K562 (cell line): ENCODE measurements at regions not wholly inside any gene's neighbourhood (a gene's known extent, or its start where the extent isn't known, plus 50 kb on each side); places are given as distances from the start of the nearest gene placed in this dataset.

Experiments
- ATAC-seq: fragments of 200-7000 bp; cut with Tn5 transposase; 3 replicates; pipeline ENCODE4 v1.9.1; 2020; ENCODE audit warnings: moderate library complexity
- BruUV-seq: library from RNA; stranded (reverse); fragments of 400-500 nt; replicated peaks from 2 replicates; lab custom pipeline; 2021; lab: Mats Ljungman, UMichigan
- CTCF ChIA-PET: fragments of 300-600 bp; formaldehyde crosslinking; extraction: SDS; loops from one replicate; lab custom pipeline; 2021; ENCODE audit warnings: low intra/inter-chr PET ratio; lab: Yijun Ruan, JAX
- POLR2A ChIA-PET: fragments of 300-600, 350-650 bp; sonication (Branson Sonifier 250); formaldehyde crosslinking; extraction: SDS; loops from one replicate; lab custom pipeline; 2021; ENCODE audit warnings: antibody characterized with exemption, inconsistent platforms; lab: Yijun Ruan, JAX
- DNase-seq, 4 experiments: peaks; one replicate each; pipeline versions ENCODE4 v3.0.0 to v3.0.0-alpha.2; 2011 to 2018; ENCODE audit warnings: low spot score in 3 of 4, mixed read lengths in 3 of 4; ENCODE audit errors: extremely low read depth in 1 of 4
- FAIRE-seq: peaks from 2 replicates; lab custom pipeline; 2011; peaks lifted over from hg19 to GRCh38; lab: Jason Lieb, UNC
- H2AFZ ChIP-seq: 2 replicates; pipeline ENCODE4 v1.6.0; 2011; ENCODE audit warnings: low read depth, low read length, control low read depth, inconsistent platforms
- H3K27ac ChIP-seq: fragments of 200-600 bp; 3 replicates; pipeline ENCODE4 v1.8.0; 2011; ENCODE audit warnings: low read depth, mild to moderate bottlenecking, control low read depth, inconsistent platforms, low read length, moderate library complexity, mixed read lengths; ENCODE audit errors: extremely low read depth
- H3K27me3 ChIP-seq, 2 experiments: fragments of 300-600 bp in 1 of 2; 2 replicates in 1 of 2; 3 replicates in 1 of 2; pipeline versions ENCODE4 v1.6.0 to v1.8.0; 2011; ENCODE audit warnings: inconsistent platforms in 2 of 2, low read length in 2 of 2, mild to moderate bottlenecking in 1 of 2, mixed read lengths in 1 of 2, moderate library complexity in 1 of 2; ENCODE audit not compliant: control insufficient read depth in 2 of 2, insufficient read depth in 2 of 2
- H3K36me3 ChIP-seq: fragments of 300-600 bp; 3 replicates; pipeline ENCODE4 v1.8.0; 2011; ENCODE audit warnings: mild to moderate bottlenecking, low read length, inconsistent platforms; ENCODE audit not compliant: control insufficient read depth, insufficient read depth
- H3K4me1 ChIP-seq, 2 experiments: fragments of 200-600 bp in 1 of 2; replicated peaks in 1 of 2; 2 replicates in 1 of 2; 3 replicates in 1 of 2; pipeline versions ENCODE4 v1.5.1 to v1.8.0; 2011; ENCODE audit warnings: inconsistent platforms in 2 of 2, low read length in 2 of 2, mild to moderate bottlenecking in 1 of 2, mixed read lengths in 1 of 2, moderate library complexity in 1 of 2; ENCODE audit not compliant: control insufficient read depth in 2 of 2, insufficient read depth in 2 of 2
- H3K4me2 ChIP-seq: 2 replicates; pipeline ENCODE4 v1.6.1; 2011; ENCODE audit warnings: low read length, control low read depth, inconsistent platforms, mixed read lengths; ENCODE audit not compliant: insufficient read depth
- H3K4me3 ChIP-seq: fragments of 200-600 bp; sonication (generic), shearing (Covaris generic); 2 replicates; pipeline ENCODE4 v1.5.1; 2016; ENCODE audit warnings: control low read depth, inconsistent platforms
- H3K79me2 ChIP-seq: fragments of 200-600 bp; 3 replicates; pipeline ENCODE4 v1.8.0; 2011; ENCODE audit warnings: low read length, inconsistent platforms; ENCODE audit not compliant: control insufficient read depth, insufficient read depth
- H3K9ac ChIP-seq, 2 experiments: 2 replicates each; pipeline versions ENCODE4 v1.6.0 to v1.6.1; 2011; ENCODE audit warnings: low read depth in 2 of 2, low read length in 2 of 2, control low read depth in 1 of 2, inconsistent platforms in 1 of 2, mild to moderate bottlenecking in 1 of 2, mixed read lengths in 1 of 2; ENCODE audit not compliant: insufficient read depth in 1 of 2
- H3K9me1 ChIP-seq: one replicate; pipeline ENCODE4 v1.6.0; 2011; ENCODE audit warnings: inconsistent platforms, mild to moderate bottlenecking, low read length, moderate library complexity; ENCODE audit not compliant: control insufficient read depth, insufficient read depth
- H3K9me3 ChIP-seq: replicated peaks from 2 replicates; pipeline ENCODE4 v1.5.1; 2011; ENCODE audit warnings: low read depth, low read length, inconsistent platforms; ENCODE audit not compliant: control insufficient read depth, insufficient read depth
- H4K20me1 ChIP-seq: replicated peaks from 2 replicates; pipeline ENCODE4 v1.6.1; 2011; ENCODE audit warnings: low read length, inconsistent platforms, mixed read lengths; ENCODE audit not compliant: control insufficient read depth, insufficient read depth
- DIDO1 ChIP-seq: fragments of 450-650 bp; IDR thresholded peaks from 2 replicates; pipeline ENCODE4 v1.6.1; 2016; ENCODE audit warnings: low read depth, missing biosample characterization, missing genetic modification characterization
- MIER1 ChIP-seq: fragments of 450-650 bp; IDR thresholded peaks from 2 replicates; pipeline ENCODE4 v1.6.1; 2016; ENCODE audit warnings: antibody characterized with exemption, mild to moderate bottlenecking, low read depth
- RBM22 ChIP-seq: fragments of 200-400 bp; formaldehyde crosslinking; IDR thresholded peaks from 2 replicates; pipeline ENCODE4 v1.6.1; 2018; ENCODE audit warnings: low read length, low read depth; ENCODE audit not compliant: poor library complexity, severe bottlenecking
- SFPQ ChIP-seq: fragments of 200-400 bp; formaldehyde crosslinking; IDR thresholded peaks from 2 replicates; pipeline ENCODE4 v1.6.1; 2017; ENCODE audit warnings: mild to moderate bottlenecking, low read depth, low read length, moderate library complexity
- TOE1 ChIP-seq, 2 experiments: fragments of 450-650 bp in 1 of 2; sonication (generic) in 1 of 2; formaldehyde crosslinking in 1 of 2; IDR thresholded peaks; 2 replicates each; pipeline versions ENCODE4 v1.7.1 to v1.8.0; 2016 to 2022; ENCODE audit warnings: borderline replicate concordance in 2 of 2, mild to moderate bottlenecking in 2 of 2, antibody characterized with exemption in 1 of 2, inconsistent platforms in 1 of 2, low read depth in 1 of 2, missing genetic modification reagents in 1 of 2, moderate library complexity in 1 of 2
- ZNF696 ChIP-seq: fragments of 250-450 bp; sonication (Bioruptor Pico); conservative IDR thresholded peaks from 2 replicates; pipeline ENCODE4 v1.4.0; 2020; ENCODE audit warnings: mild to moderate bottlenecking, moderate library complexity
- WGBS: fragments of 100-300 bp; shearing (Covaris generic); methylation state at CpG from one replicate; pipeline ENCODE4 v1.1.6; 2016; ENCODE audit warnings: low coverage, mixed read lengths; ENCODE audit not compliant: insufficient coverage; ENCODE audit errors: missing lambda C conversion rate; 5-methylcytosine and 5-hydroxymethylcytosine counted together
- in situ Hi-C: fragments of 300-500 bp; cut with MboI; formaldehyde crosslinking; loops from 4 replicates; pipeline ENCODE4 v1.15.0; 2018; ENCODE audit warnings: inconsistent platforms, mixed read lengths
- intact Hi-C: fragments of 100-400 bp; cut with micrococcal nuclease; formaldehyde crosslinking; loops from 2 replicates; pipeline ENCODE4 v1.14.2; 2022
- TF ChIP-seq, protein P1 (sequence below), 2 experiments: fragments of 150-350 bp in 1 of 2; IDR thresholded peaks; 2 replicates each; pipeline ENCODE4 v1.6.1; 2012 to 2016; ENCODE audit warnings: low read depth in 2 of 2, low read length in 2 of 2, mild to moderate bottlenecking in 1 of 2, moderate library complexity in 1 of 2

- Histone ChIP-seq H2AFZ (no peak overlapping the region), H3K9me3 (no peaks in the 10 kb centered on the region), H3K27ac (no peak overlapping the region), H4K20me1 (no peaks in the 10 kb centered on the region), H3K9ac (no peak overlapping the region), H3K9me1 (no peaks in the 10 kb centered on the region), H3K36me3 (no peaks in the 10 kb centered on the region), H3K4me1 (no peaks in the 10 kb centered on the region), H3K79me2 (no peaks in the 10 kb centered on the region), H3K4me2 (no peak overlapping the region), H3K27me3 (peaks cover 0 to 7% of the 10 kb centered on the region in 2 experiments; a peak in 1 of 5 replicates), H3K4me3 (no peak overlapping the region)
- no peak for ATAC-seq
- no peak for DNase-seq
- intact Hi-C loops (no loop called here), in situ Hi-C loops (no loop called here)
- CTCF ChIA-PET = no interaction called here
- 2% methylated on average over 6 of the region's 6 CpGs for WGBS
- POLR2A ChIA-PET = no interaction called here
- no peak for FAIRE-seq
- TF ChIP-seq ZNF696 (CRISPR knock-in tag) (no peak), TOE1 (IDR thresholded peaks at IDR 0.05; ENCODE audit: borderline replicate concordance) (no peak), TOE1 (CRISPR knock-in tag; IDR thresholded peaks at IDR 0.05; ENCODE audit: borderline replicate concordance, low read depth) (no peak), MIER1 (no peak), SFPQ (no peak), RBM22 (no peak), DIDO1 (no peak)
- TF ChIP-seq, protein P1, sequence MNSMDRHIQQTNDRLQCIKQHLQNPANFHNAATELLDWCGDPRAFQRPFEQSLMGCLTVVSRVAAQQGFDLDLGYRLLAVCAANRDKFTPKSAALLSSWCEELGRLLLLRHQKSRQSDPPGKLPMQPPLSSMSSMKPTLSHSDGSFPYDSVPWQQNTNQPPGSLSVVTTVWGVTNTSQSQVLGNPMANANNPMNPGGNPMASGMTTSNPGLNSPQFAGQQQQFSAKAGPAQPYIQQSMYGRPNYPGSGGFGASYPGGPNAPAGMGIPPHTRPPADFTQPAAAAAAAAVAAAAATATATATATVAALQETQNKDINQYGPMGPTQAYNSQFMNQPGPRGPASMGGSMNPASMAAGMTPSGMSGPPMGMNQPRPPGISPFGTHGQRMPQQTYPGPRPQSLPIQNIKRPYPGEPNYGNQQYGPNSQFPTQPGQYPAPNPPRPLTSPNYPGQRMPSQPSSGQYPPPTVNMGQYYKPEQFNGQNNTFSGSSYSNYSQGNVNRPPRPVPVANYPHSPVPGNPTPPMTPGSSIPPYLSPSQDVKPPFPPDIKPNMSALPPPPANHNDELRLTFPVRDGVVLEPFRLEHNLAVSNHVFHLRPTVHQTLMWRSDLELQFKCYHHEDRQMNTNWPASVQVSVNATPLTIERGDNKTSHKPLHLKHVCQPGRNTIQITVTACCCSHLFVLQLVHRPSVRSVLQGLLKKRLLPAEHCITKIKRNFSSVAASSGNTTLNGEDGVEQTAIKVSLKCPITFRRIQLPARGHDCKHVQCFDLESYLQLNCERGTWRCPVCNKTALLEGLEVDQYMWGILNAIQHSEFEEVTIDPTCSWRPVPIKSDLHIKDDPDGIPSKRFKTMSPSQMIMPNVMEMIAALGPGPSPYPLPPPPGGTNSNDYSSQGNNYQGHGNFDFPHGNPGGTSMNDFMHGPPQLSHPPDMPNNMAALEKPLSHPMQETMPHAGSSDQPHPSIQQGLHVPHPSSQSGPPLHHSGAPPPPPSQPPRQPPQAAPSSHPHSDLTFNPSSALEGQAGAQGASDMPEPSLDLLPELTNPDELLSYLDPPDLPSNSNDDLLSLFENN (IDR thresholded peaks at IDR 0.05; ENCODE audit: low read depth in 2 of 2, low read length in 2 of 2) = no peak
- TF ChIP-seq, all 486 proteins: peak for 0
- BruUV-seq = no TSS peak
Observed at GRCh38 chr10:118865998-118866693, 111.4 kb upstream of the CACUL1 start.
